GM23338 (cell line): ENCODE measurements at regions not wholly inside any gene's neighbourhood (a gene's known extent, or its start where the extent isn't known, plus 50 kb on each side); places are given as distances from the start of the nearest gene placed in this dataset.

Source experiments
- ATAC-seq: fragments of 200-7000 bp; cut with Tn5 transposase; 3 replicates; pipeline ENCODE4 v1.9.1; 2020
- DNase-seq: peaks from one replicate; pipeline ENCODE4 v3.0.0-alpha.2; 2015; ENCODE audit warnings: low spot score
- H2AFZ ChIP-seq: fragments of 200-600 bp; sonication (generic); 2 replicates; pipeline ENCODE4 v1.8.0; 2016; ENCODE audit warnings: antibody characterized with exemption, mild to moderate bottlenecking, moderate library complexity
- H3F3A ChIP-seq: fragments of 200-600 bp; sonication (generic); replicated peaks from 2 replicates; pipeline ENCODE4 v1.8.0; 2017; ENCODE audit warnings: antibody characterized with exemption, mixed run types, low read depth
- H3K27ac ChIP-seq: fragments of 200-600 bp; sonication (generic); 2 replicates; pipeline ENCODE4 v1.6.1; 2016; ENCODE audit warnings: low read depth
- H3K27me3 ChIP-seq: fragments of 200-600 bp; sonication (generic); 2 replicates; pipeline ENCODE4 v1.8.0; 2016; ENCODE audit warnings: mild to moderate bottlenecking, mixed run types, moderate library complexity; ENCODE audit not compliant: insufficient read depth
- H3K36me3 ChIP-seq: fragments of 200-600 bp; sonication (generic); 2 replicates; pipeline ENCODE4 v1.8.0; 2016; ENCODE audit warnings: mild to moderate bottlenecking; ENCODE audit not compliant: insufficient read depth
- H3K4me1 ChIP-seq: fragments of 200-600 bp; sonication (generic); 2 replicates; pipeline ENCODE4 v1.8.0; 2016; ENCODE audit warnings: mild to moderate bottlenecking, moderate library complexity; ENCODE audit not compliant: insufficient read depth
- H3K4me2 ChIP-seq: fragments of 200-600 bp; sonication (generic); 2 replicates; pipeline ENCODE4 v1.7.1; 2017; ENCODE audit warnings: mixed run types
- H3K4me3 ChIP-seq: fragments of 200-600 bp; sonication (generic); 2 replicates; pipeline ENCODE4 v1.6.1; 2016; ENCODE audit warnings: mixed run types
- H3K79me2 ChIP-seq: fragments of 200-600 bp; sonication (generic); replicated peaks from 2 replicates; pipeline ENCODE4 v1.8.0; 2017; ENCODE audit warnings: mild to moderate bottlenecking; ENCODE audit not compliant: insufficient read depth
- H3K9me2 ChIP-seq: fragments of 200-600 bp; sonication (generic); 2 replicates; pipeline ENCODE4 v1.8.0; 2017; ENCODE audit not compliant: insufficient read depth
- H4K20me1 ChIP-seq: fragments of 200-600 bp; sonication (generic); replicated peaks from 2 replicates; pipeline ENCODE4 v1.8.0; 2017; ENCODE audit warnings: mild to moderate bottlenecking; ENCODE audit not compliant: insufficient read depth
- H3K27ac Mint-ChIP-seq: 2 replicates; pipeline ENCODE4 v1.8.0; 2020; ENCODE audit warnings: inconsistent platforms, mild to moderate bottlenecking, moderate library complexity, mixed read lengths
- H3K27me3 Mint-ChIP-seq: 3 replicates; pipeline ENCODE4 v1.8.0; 2022; ENCODE audit warnings: low read depth, mild to moderate bottlenecking, moderate library complexity, mixed read lengths, inconsistent platforms; ENCODE audit not compliant: insufficient read depth, poor library complexity
- H3K36me3 Mint-ChIP-seq: 3 replicates; pipeline ENCODE4 v1.8.0; 2021; ENCODE audit warnings: low read depth, mild to moderate bottlenecking, inconsistent platforms, moderate library complexity, mixed read lengths
- H3K4me1 Mint-ChIP-seq: 3 replicates; pipeline ENCODE4 v1.8.0; 2020; ENCODE audit warnings: mild to moderate bottlenecking, inconsistent platforms, mixed read lengths
- H3K4me3 Mint-ChIP-seq: 3 replicates; pipeline ENCODE4 v1.8.0; 2021; ENCODE audit warnings: moderate library complexity, mild to moderate bottlenecking, inconsistent platforms, mixed read lengths
- H3K9me3 Mint-ChIP-seq: 3 replicates; pipeline ENCODE4 v1.8.0; 2020; ENCODE audit warnings: moderate library complexity, mild to moderate bottlenecking, inconsistent platforms, mixed read lengths
- EZH2 ChIP-seq: fragments of 200-600 bp; sonication (generic); IDR thresholded peaks from one replicate; pipeline ENCODE4 v1.8.0; 2017; ENCODE audit warnings: antibody characterized with exemption, mild to moderate bottlenecking, low read depth; ENCODE audit not compliant: unreplicated experiment
- EZH2phosphoT487 ChIP-seq: fragments of 200-600 bp; sonication (generic); IDR thresholded peaks from one replicate; pipeline ENCODE4 v1.8.1; 2018; ENCODE audit warnings: antibody characterized with exemption; ENCODE audit not compliant: unreplicated experiment
- JUNB ChIP-seq: IDR thresholded peaks from one replicate; pipeline ENCODE4 v1.6.1; 2016; ENCODE audit warnings: antibody characterized with exemption; ENCODE audit not compliant: unreplicated experiment
- NANOG ChIP-seq: IDR thresholded peaks from 2 replicates; pipeline ENCODE4 v1.6.1; 2016; ENCODE audit warnings: antibody characterized with exemption, borderline replicate concordance
- POLR2AphosphoS5 ChIP-seq: IDR thresholded peaks from 2 replicates; pipeline ENCODE4 v1.6.1; 2016; ENCODE audit warnings: antibody characterized with exemption, low read depth
- STAT1 ChIP-seq: IDR thresholded peaks from one replicate; pipeline ENCODE4 v1.6.1; 2016; ENCODE audit warnings: antibody characterized with exemption; ENCODE audit not compliant: unreplicated experiment
- ZNF114 ChIP-seq: fragments of 250-450 bp; sonication (Bioruptor Pico); IDR thresholded peaks from 2 replicates; pipeline ENCODE4 v1.5.0; 2020; ENCODE audit warnings: mild to moderate bottlenecking, moderate library complexity
- ZNF331 ChIP-seq: fragments of 250-450 bp; sonication (Bioruptor Pico); IDR thresholded peaks from 2 replicates; pipeline ENCODE4 v1.5.0; 2020; ENCODE audit warnings: low read depth, mild to moderate bottlenecking, moderate library complexity
- TF ChIP-seq, protein P1 (sequence below): IDR thresholded peaks from 2 replicates; pipeline ENCODE4 v1.6.1; 2016; ENCODE audit warnings: antibody characterized with exemption
- TF ChIP-seq, protein P2 (sequence below), 2 experiments: fragments of 200-600 bp in 1 of 2; sonication (generic) in 1 of 2; conservative IDR thresholded peaks; 2 replicates each; pipeline versions ENCODE4 v1.5.1 to v1.6.1; 2016 to 2017; ENCODE audit warnings: antibody characterized with exemption in 2 of 2, low read depth in 2 of 2, mild to moderate bottlenecking in 2 of 2, moderate library complexity in 1 of 2
- TF ChIP-seq, protein P3 (sequence below): IDR thresholded peaks from one replicate; pipeline ENCODE4 v1.6.1; 2018; ENCODE audit warnings: antibody characterized with exemption; ENCODE audit not compliant: unreplicated experiment

DNA sequence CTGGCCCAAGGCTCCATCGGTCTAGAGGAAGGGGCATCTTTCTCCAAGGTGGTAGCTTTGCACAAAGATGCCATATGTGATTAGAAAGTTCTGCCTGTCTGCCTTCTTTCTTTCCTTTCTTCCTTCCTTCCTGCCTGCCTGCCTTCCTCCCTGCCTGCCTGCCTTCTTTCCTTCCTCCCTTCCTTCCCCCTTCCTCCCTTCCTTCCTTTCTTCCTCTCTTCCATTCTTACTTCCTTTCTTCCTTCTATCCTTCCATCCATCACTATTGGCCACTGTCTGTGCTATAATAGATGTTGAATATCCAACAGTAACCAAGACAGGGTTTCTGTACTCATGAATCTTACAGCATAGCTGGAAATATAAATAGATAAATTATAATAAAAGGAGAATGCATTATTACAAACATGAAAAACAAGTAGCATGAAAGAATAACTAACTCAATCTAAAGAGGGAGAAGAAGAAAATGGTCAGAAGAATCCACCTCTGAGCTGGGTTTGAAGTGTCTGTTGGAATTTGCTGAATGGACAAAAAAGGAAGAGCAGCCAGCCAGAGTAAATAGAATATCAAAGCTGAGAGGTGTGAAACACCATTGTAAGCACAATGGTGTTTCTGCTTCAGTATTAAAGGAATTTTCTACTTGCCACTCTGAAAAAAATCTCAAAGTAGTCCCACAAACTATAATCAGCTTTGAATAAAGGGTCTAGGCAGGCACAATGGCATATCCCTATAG, 250.6 kb upstream of the NR5A2 start:
- Histone ChIP-seq H3K4me2 (no peak overlapping the region), H3K27me3 (no peaks in the 10 kb centered on the region), H2AFZ (no peak overlapping the region), H3K79me2 (no peaks in the 10 kb centered on the region), H3K36me3 (no peaks in the 10 kb centered on the region), H3K4me1 (no peaks in the 10 kb centered on the region), H3K27ac (no peak overlapping the region), H3K9me2 (no peaks in the 10 kb centered on the region), H3F3A (no peaks in the 10 kb centered on the region), H3K4me3 (no peak overlapping the region), H4K20me1 (no peaks in the 10 kb centered on the region)
- no peaks in the 10 kb centered on the region for H3K9me3 Mint-ChIP-seq
- ATAC-seq (no peak), DNase-seq (peak; percentile 12)
- TF ChIP-seq ZNF331 (CRISPR knock-in tag) (no peak), NANOG (no peak), POLR2AphosphoS5 (no peak), JUNB (no peak)
- H3K4me3 Mint-ChIP-seq, result no peak overlapping the region
- H3K27ac Mint-ChIP-seq, result no peak overlapping the region
- H3K36me3 Mint-ChIP-seq, result no peaks in the 10 kb centered on the region
- H3K27me3 Mint-ChIP-seq, result no peaks in the 10 kb centered on the region
- H3K4me1 Mint-ChIP-seq, result no peaks in the 10 kb centered on the region

DNA sequence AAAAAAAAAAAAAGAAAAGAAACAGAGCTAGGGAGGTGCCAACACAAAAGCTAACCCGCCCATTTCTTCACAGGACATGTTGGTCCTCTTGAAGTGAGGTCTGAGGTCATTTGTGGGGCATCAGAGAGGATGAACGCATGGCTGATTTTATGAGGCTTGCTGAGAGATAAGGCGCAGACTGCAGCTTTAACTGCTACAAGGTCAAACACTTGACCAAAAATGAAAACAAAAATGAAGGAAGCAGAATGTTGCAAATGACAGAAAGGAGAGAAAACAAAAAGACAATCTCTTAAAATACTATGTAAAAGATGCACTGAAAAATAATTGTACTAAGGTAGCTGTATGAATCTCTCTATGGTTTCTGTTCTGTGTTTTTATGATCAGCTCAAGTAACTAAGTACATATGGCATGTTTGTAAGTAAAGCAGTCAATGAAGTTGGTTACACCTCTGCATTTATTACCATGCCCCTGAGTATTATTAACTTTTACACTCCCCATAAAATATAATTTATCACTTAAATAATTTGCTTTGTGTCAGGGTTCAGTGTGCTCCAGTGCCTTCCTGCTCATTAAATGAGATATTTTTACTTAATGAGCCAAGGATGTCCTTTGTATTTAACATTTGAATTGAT, 249.1 kb upstream of the NR5A2 start:
- H4K20me1 ChIP-seq, result no peaks in the 10 kb centered on the region
- no peaks in the 10 kb centered on the region for H3K9me3 Mint-ChIP-seq
- ATAC-seq, result no peak
- no peaks in the 10 kb centered on the region for H3K36me3 ChIP-seq
- H3K4me3 ChIP-seq, result no peak overlapping the region
- TF ChIP-seq POLR2AphosphoS5, result no peak
- TF ChIP-seq, protein P1, sequence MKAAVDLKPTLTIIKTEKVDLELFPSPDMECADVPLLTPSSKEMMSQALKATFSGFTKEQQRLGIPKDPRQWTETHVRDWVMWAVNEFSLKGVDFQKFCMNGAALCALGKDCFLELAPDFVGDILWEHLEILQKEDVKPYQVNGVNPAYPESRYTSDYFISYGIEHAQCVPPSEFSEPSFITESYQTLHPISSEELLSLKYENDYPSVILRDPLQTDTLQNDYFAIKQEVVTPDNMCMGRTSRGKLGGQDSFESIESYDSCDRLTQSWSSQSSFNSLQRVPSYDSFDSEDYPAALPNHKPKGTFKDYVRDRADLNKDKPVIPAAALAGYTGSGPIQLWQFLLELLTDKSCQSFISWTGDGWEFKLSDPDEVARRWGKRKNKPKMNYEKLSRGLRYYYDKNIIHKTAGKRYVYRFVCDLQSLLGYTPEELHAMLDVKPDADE, result no peak
- TF ChIP-seq STAT1, result no peak
- H3K27ac Mint-ChIP-seq, result no peak overlapping the region
- H3K9me2 ChIP-seq, result no peaks in the 10 kb centered on the region
- H2AFZ ChIP-seq, result no peak overlapping the region
- no peaks in the 10 kb centered on the region for H3K36me3 Mint-ChIP-seq
- no peaks in the 10 kb centered on the region for H3K79me2 ChIP-seq
- H3K4me1 Mint-ChIP-seq, result peaks cover 8% of the 10 kb centered on the region; the same call in 2 of the 3 replicates
- H3K4me3 Mint-ChIP-seq, result no peak overlapping the region
- H3K27me3 ChIP-seq, result no peaks in the 10 kb centered on the region
- no peak for DNase-seq
- no peak overlapping the region for H3K4me2 ChIP-seq
- H3K4me1 ChIP-seq, result peaks cover 5% of the 10 kb centered on the region; the same call in 1 of the 2 replicates
- no peaks in the 10 kb centered on the region for H3K27me3 Mint-ChIP-seq
- H3K27ac ChIP-seq, result no peak overlapping the region
- no peaks in the 10 kb centered on the region for H3F3A ChIP-seq

DNA sequence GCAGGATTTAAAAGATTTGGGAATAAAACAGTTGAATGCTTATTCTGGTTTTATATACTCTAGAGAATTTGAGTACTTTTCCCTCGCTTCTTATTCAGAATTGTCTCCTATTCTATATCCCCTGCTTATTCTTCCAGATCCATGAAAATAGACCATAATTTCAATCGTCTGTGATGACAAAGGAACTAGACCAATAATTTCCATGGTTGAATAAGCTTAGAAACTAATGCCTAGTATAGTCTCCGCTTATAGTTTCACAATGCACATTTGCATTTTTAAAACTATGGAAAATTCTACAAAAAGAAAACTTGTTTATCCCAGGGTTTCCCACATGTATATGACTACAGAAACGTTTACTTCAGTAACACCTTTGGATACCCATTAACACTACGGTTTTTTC, 247.4 kb upstream of the NR5A2 start:
- H2AFZ ChIP-seq, result no peak overlapping the region
- H3K27ac Mint-ChIP-seq, result no peak overlapping the region
- H3K4me1 Mint-ChIP-seq, result peaks cover 9% of the 10 kb centered on the region; the same call in 2 of the 3 replicates
- no peak overlapping the region for H3K27ac ChIP-seq
- H3K4me1 ChIP-seq, result peaks cover 12% of the 10 kb centered on the region; the same call in 1 of the 2 replicates
- H3K4me2 ChIP-seq, result no peak overlapping the region
- H3F3A ChIP-seq, result no peaks in the 10 kb centered on the region
- no peak overlapping the region for H3K4me3 Mint-ChIP-seq
- no peaks in the 10 kb centered on the region for H3K27me3 Mint-ChIP-seq
- no peak for DNase-seq
- ATAC-seq, result no peak
- no peaks in the 10 kb centered on the region for H4K20me1 ChIP-seq
- no peaks in the 10 kb centered on the region for H3K36me3 Mint-ChIP-seq
- H3K9me3 Mint-ChIP-seq, result no peaks in the 10 kb centered on the region
- no peaks in the 10 kb centered on the region for H3K27me3 ChIP-seq
- H3K9me2 ChIP-seq, result no peaks in the 10 kb centered on the region
- H3K79me2 ChIP-seq, result no peaks in the 10 kb centered on the region
- H3K36me3 ChIP-seq, result no peaks in the 10 kb centered on the region
- no peak overlapping the region for H3K4me3 ChIP-seq
- TF ChIP-seq, protein P2, sequence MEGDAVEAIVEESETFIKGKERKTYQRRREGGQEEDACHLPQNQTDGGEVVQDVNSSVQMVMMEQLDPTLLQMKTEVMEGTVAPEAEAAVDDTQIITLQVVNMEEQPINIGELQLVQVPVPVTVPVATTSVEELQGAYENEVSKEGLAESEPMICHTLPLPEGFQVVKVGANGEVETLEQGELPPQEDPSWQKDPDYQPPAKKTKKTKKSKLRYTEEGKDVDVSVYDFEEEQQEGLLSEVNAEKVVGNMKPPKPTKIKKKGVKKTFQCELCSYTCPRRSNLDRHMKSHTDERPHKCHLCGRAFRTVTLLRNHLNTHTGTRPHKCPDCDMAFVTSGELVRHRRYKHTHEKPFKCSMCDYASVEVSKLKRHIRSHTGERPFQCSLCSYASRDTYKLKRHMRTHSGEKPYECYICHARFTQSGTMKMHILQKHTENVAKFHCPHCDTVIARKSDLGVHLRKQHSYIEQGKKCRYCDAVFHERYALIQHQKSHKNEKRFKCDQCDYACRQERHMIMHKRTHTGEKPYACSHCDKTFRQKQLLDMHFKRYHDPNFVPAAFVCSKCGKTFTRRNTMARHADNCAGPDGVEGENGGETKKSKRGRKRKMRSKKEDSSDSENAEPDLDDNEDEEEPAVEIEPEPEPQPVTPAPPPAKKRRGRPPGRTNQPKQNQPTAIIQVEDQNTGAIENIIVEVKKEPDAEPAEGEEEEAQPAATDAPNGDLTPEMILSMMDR (conservative IDR thresholded peaks at IDR 0.05; ENCODE audit: low read depth in 2 of 2), result no peak
- no peak for TF ChIP-seq ZNF114
- no peak for TF ChIP-seq EZH2
- no peak for TF ChIP-seq EZH2phosphoT487
- TF ChIP-seq, protein P3, sequence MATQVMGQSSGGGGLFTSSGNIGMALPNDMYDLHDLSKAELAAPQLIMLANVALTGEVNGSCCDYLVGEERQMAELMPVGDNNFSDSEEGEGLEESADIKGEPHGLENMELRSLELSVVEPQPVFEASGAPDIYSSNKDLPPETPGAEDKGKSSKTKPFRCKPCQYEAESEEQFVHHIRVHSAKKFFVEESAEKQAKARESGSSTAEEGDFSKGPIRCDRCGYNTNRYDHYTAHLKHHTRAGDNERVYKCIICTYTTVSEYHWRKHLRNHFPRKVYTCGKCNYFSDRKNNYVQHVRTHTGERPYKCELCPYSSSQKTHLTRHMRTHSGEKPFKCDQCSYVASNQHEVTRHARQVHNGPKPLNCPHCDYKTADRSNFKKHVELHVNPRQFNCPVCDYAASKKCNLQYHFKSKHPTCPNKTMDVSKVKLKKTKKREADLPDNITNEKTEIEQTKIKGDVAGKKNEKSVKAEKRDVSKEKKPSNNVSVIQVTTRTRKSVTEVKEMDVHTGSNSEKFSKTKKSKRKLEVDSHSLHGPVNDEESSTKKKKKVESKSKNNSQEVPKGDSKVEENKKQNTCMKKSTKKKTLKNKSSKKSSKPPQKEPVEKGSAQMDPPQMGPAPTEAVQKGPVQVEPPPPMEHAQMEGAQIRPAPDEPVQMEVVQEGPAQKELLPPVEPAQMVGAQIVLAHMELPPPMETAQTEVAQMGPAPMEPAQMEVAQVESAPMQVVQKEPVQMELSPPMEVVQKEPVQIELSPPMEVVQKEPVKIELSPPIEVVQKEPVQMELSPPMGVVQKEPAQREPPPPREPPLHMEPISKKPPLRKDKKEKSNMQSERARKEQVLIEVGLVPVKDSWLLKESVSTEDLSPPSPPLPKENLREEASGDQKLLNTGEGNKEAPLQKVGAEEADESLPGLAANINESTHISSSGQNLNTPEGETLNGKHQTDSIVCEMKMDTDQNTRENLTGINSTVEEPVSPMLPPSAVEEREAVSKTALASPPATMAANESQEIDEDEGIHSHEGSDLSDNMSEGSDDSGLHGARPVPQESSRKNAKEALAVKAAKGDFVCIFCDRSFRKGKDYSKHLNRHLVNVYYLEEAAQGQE, result no peak
- TF ChIP-seq ZNF331 (CRISPR knock-in tag), result no peak
- TF ChIP-seq, protein P1, result no peak
- no peak for TF ChIP-seq NANOG
